ENCODE measurements at regions not wholly inside any gene's neighbourhood (a gene's known extent, or its start where the extent isn't known, plus 50 kb on each side); places are given as distances from the start of the nearest gene placed in this dataset.

GRCh38 chr20:7829776-7830175 is 110.5 kb downstream of the HAO1 start:
- TF ChIP-seq TARDBP (IDR thresholded peaks at IDR 0.05) (no peak), FOXK2 (IDR thresholded peaks at IDR 0.05) (no peak), PKNOX1 (IDR thresholded peaks at IDR 0.05) (no peak), ZNF384 (IDR thresholded peaks at IDR 0.05) (no peak)
